ENCODE measurements at regions not wholly inside any gene's neighbourhood (a gene's known extent, or its start where the extent isn't known, plus 50 kb on each side); places are given as distances from the start of the nearest gene placed in this dataset.

- Histone ChIP-seq H3K27ac (ENCODE audit: poor library complexity, severe bottlenecking) (no peak overlapping the region), H3K4me3 (ENCODE audit: severe bottlenecking) (no peak overlapping the region), H3K27me3 (ENCODE audit: insufficient read depth, poor library complexity, severe bottlenecking) (no peaks in the 10 kb centered on the region), H3K9me3 (ENCODE audit: severe bottlenecking) (no peaks in the 10 kb centered on the region), H3K4me1 (ENCODE audit: insufficient read depth, poor library complexity, severe bottlenecking) (no peaks in the 10 kb centered on the region), H3K36me3 (ENCODE audit: low read depth) (no peaks in the 10 kb centered on the region)
- ATAC-seq (ENCODE audit: low read depth) (no peak), DNase-seq (ENCODE audit: low spot score) (no peak)
- TF ChIP-seq, protein P1, sequence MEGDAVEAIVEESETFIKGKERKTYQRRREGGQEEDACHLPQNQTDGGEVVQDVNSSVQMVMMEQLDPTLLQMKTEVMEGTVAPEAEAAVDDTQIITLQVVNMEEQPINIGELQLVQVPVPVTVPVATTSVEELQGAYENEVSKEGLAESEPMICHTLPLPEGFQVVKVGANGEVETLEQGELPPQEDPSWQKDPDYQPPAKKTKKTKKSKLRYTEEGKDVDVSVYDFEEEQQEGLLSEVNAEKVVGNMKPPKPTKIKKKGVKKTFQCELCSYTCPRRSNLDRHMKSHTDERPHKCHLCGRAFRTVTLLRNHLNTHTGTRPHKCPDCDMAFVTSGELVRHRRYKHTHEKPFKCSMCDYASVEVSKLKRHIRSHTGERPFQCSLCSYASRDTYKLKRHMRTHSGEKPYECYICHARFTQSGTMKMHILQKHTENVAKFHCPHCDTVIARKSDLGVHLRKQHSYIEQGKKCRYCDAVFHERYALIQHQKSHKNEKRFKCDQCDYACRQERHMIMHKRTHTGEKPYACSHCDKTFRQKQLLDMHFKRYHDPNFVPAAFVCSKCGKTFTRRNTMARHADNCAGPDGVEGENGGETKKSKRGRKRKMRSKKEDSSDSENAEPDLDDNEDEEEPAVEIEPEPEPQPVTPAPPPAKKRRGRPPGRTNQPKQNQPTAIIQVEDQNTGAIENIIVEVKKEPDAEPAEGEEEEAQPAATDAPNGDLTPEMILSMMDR (IDR thresholded peaks at IDR 0.05; ENCODE audit: poor library complexity, severe bottlenecking), result no peak
Observed at GRCh38 chr6:141624301-141624700, 508.4 kb upstream of the GJE1 start.

- no peak overlapping the region for H3K4me3 ChIP-seq (ENCODE audit: severe bottlenecking)
- ATAC-seq (ENCODE audit: low read depth) (no peak), DNase-seq (ENCODE audit: low spot score) (no peak)
- TF ChIP-seq, protein P1 (IDR thresholded peaks at IDR 0.05; ENCODE audit: poor library complexity, severe bottlenecking), result no peak
- no peaks in the 10 kb centered on the region for H3K36me3 ChIP-seq (ENCODE audit: low read depth)
- H3K4me1 ChIP-seq (ENCODE audit: insufficient read depth, poor library complexity, severe bottlenecking), result no peaks in the 10 kb centered on the region
- H3K27ac ChIP-seq (ENCODE audit: poor library complexity, severe bottlenecking), result no peak overlapping the region
- no peaks in the 10 kb centered on the region for H3K9me3 ChIP-seq (ENCODE audit: severe bottlenecking)
- H3K27me3 ChIP-seq (ENCODE audit: insufficient read depth, poor library complexity, severe bottlenecking), result no peaks in the 10 kb centered on the region
Observed at GRCh38 chr6:141618180-141618581, 514.5 kb upstream of the GJE1 start.

DNA sequence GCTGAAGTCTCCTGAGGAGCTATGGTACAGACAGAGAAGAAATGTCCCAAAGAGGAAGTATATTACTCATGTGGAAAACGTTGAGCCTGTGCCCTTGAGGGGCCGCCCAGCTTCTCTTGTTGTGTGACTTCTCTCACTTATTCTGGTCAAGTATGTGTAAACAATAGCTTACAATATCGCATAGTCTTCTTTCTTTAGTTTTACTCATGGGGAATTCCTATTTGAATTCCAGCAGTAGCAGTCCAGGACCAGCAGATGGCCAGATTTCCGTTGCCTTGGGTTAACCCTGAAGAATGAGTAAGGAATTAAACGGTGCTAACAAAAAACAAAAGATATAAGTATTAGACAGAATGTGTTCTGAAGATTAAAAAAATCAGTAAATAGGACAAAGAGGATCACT lies 522.0 kb upstream of the GJE1 start:
- Histone ChIP-seq H3K36me3 (ENCODE audit: low read depth) (no peaks in the 10 kb centered on the region), H3K27me3 (ENCODE audit: insufficient read depth, poor library complexity, severe bottlenecking) (no peaks in the 10 kb centered on the region), H3K4me1 (ENCODE audit: insufficient read depth, poor library complexity, severe bottlenecking) (no peaks in the 10 kb centered on the region), H3K27ac (ENCODE audit: poor library complexity, severe bottlenecking) (no peak overlapping the region), H3K9me3 (ENCODE audit: severe bottlenecking) (no peaks in the 10 kb centered on the region), H3K4me3 (ENCODE audit: severe bottlenecking) (no peak overlapping the region)
- ATAC-seq (ENCODE audit: low read depth) (no peak), DNase-seq (ENCODE audit: low spot score) (no peak)
- TF ChIP-seq, protein P1 (IDR thresholded peaks at IDR 0.05; ENCODE audit: poor library complexity, severe bottlenecking), result peak; percentile 29

- no peak for ATAC-seq (ENCODE audit: low read depth)
- H3K27ac ChIP-seq (ENCODE audit: poor library complexity, severe bottlenecking), result no peak overlapping the region
- no peaks in the 10 kb centered on the region for H3K4me1 ChIP-seq (ENCODE audit: insufficient read depth, poor library complexity, severe bottlenecking)
- H3K4me3 ChIP-seq (ENCODE audit: severe bottlenecking), result no peak overlapping the region
- no peaks in the 10 kb centered on the region for H3K36me3 ChIP-seq (ENCODE audit: low read depth)
- TF ChIP-seq, protein P1 (IDR thresholded peaks at IDR 0.05; ENCODE audit: poor library complexity, severe bottlenecking), result no peak
- H3K27me3 ChIP-seq (ENCODE audit: insufficient read depth, poor library complexity, severe bottlenecking), result no peaks in the 10 kb centered on the region
- no peaks in the 10 kb centered on the region for H3K9me3 ChIP-seq (ENCODE audit: severe bottlenecking)
- no peak for DNase-seq (ENCODE audit: low spot score)
Observed at GRCh38 chr6:141607956-141608355, 524.8 kb upstream of the GJE1 start.

GRCh38 chr6:141598487-141598886 lies 534.2 kb upstream of the GJE1 start:
- TF ChIP-seq, protein P1 (IDR thresholded peaks at IDR 0.05; ENCODE audit: poor library complexity, severe bottlenecking), result no peak
- DNase-seq (ENCODE audit: low spot score), result no peak
- ATAC-seq (ENCODE audit: low read depth), result no peak; the same call in 2 of the 3 replicates
- no peaks in the 10 kb centered on the region for H3K9me3 ChIP-seq (ENCODE audit: severe bottlenecking)
- no peaks in the 10 kb centered on the region for H3K4me1 ChIP-seq (ENCODE audit: insufficient read depth, poor library complexity, severe bottlenecking)
- H3K27me3 ChIP-seq (ENCODE audit: insufficient read depth, poor library complexity, severe bottlenecking), result no peaks in the 10 kb centered on the region
- no peak overlapping the region for H3K27ac ChIP-seq (ENCODE audit: poor library complexity, severe bottlenecking)
- H3K4me3 ChIP-seq (ENCODE audit: severe bottlenecking), result no peak overlapping the region
- H3K36me3 ChIP-seq (ENCODE audit: low read depth), result no peaks in the 10 kb centered on the region

Measured in RWPE2 (cell line).